Activated T-cell treated with anti-CD3 and anti-CD28 coated beads for 4 hours (primary cell): ENCODE measurements at regions not wholly inside any gene's neighbourhood (a gene's known extent, or its start where the extent isn't known, plus 50 kb on each side); places are given as distances from the start of the nearest gene placed in this dataset.

Experiments used
- DNase-seq: peaks from one replicate; pipeline ENCODE4 v3.0.0-alpha.2; 2020

DNA sequence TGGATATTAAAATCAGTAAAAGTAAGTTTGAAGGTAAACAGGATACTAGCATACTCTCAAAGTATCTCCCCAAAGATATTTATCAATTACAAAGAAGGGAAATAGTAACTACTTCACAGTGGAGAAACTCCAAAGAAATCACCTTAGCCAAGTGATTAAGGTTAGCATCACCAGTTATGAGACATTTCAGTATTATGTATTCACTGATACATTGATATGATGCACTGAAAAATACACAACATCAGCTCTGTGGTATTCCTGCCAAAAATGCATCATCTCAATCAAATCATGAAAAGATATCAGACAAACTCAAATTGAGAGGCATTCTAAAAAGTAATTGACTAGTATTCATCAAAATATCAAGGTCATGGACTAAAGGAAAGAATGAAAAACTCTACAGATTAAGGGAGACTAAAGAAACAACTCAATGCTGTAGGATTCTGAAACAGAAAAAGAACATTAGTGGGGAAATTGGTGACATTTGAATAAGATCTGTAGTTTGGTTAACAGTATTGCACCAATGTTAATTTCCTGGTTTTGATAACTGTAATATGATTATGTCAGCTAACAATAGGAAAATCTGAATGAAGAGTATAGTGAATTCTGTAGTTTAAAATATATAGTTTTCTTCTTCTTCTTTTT is 215.4 kb downstream of the UACA start:
- DNase-seq = no peak

GRCh38 chr15:70545526-70545925 is 217.8 kb downstream of the UACA start:
- DNase-seq = no peak

GRCh38 chr15:70541511-70541910 is 221.8 kb downstream of the UACA start:
- DNase-seq = no peak

- no peak for DNase-seq
Observed at GRCh38 chr15:70539912-70540530, 223.3 kb downstream of the UACA start.

DNA sequence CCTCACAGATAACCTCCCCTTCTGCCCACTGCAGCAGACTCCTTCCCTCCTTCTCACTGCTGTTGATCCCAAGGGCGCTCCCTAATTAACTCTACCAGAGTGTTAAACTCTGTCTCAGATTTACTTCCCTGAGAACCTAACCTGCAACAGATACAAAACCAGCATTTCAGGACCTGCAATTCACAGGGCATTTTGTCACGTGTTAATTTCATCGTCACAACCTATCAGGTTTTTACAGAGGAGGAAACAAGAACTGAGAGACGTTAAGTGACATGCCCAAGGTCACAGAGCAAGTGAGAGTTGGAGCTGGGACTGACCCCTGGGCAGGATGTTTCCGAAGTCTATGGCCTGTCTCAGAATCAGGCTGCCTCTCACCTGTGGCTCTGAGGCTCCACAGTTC is 223.9 kb downstream of the UACA start:
- DNase-seq = no peak

- no peak for DNase-seq
Observed at GRCh38 chr15:70538278-70538677, 225.1 kb downstream of the UACA start.

- no peak for DNase-seq
Observed at GRCh38 chr15:70535955-70536338, 227.4 kb downstream of the UACA start.

- DNase-seq = peak; percentile 22
Observed at GRCh38 chr15:70535071-70535954, 228.0 kb downstream of the UACA start.

DNA sequence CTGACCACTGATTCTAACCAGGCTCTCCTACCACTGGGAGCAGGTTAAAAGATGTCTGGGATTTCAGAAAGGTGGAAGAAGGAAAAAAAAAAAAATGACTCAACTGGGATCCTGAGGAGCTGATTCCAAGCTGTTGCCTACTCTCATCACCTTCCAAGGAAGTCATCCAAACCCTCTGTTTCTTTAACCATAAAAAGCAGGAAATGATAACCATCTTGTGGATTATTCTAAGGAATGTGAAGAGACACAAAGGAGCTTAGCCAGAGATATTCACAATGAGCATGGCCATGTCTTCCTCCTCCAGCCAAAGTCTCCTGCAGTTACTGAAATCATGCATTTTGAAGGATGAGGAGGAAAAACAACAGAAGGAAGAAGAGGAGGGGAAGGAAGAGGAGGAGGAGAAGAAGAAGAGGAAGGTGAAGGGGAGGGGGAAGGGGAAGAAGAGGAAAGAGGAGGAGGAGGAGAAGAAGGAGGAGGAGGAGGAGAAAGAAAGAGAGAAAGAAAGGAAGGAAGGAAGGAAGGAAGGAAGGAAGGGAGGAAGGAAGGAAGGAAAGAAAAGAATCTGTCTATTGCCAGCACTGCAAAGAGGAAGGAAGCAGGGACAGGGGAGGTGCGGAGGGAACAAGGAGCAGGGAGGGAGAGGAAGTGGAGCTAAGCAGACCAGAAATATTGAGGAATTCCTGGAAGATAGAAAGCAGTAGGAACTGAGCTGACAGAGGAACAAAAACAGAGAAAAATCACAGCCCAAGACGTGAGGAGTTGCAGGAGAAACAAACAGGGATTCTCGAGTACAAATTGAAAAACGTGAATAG is 229.2 kb downstream of the UACA start:
- DNase-seq = no peak

GRCh38 chr15:70532531-70533186 is 230.7 kb downstream of the UACA start:
- DNase-seq = no peak

- DNase-seq = no peak
Observed at GRCh38 chr15:70531576-70531975, 231.8 kb downstream of the UACA start.

- no peak for DNase-seq
Observed at GRCh38 chr15:70530906-70531305, 232.5 kb downstream of the UACA start.

- DNase-seq = no peak
Observed at GRCh38 chr15:70530503-70530902, 232.9 kb downstream of the UACA start.

DNA sequence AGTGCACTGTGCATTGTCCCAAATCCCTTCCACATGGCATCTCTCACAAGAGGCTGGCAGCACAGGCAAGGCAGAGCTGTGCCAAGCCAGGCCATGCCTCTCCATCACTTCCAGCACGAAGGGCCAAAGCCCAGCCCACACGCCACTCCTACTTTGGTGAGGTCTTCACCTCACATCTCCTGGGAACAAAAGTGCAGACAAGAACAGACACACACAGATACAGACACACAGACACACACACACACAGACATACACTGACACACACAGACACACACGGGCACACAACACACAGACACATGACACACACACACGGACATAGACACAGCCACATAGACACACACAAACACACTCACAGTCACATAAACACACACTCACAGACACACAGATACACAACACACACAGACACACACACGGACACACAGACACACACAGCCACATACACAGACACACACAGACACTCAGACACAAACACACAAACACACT is 233.3 kb downstream of the UACA start:
- DNase-seq = no peak

DNA sequence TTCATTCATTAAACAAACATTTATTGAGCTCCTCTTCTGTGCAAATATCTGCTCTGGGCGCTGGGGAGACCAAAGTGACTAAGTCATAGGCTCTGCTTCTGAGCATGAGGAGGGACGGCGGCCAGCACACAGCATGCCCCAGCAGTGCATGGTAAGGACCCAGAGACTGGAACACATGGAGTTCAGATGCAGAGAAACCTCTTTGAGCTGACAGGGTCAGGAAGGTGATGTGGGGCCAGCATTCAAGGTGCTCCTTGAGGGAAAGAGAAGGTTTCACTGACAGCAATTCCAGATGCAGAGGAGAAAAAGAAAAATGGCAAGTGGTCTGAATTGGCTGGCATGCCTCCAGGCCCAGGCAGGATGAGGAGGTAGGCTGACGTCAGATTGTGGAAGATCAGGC is 234.5 kb downstream of the UACA start:
- no peak for DNase-seq

DNA sequence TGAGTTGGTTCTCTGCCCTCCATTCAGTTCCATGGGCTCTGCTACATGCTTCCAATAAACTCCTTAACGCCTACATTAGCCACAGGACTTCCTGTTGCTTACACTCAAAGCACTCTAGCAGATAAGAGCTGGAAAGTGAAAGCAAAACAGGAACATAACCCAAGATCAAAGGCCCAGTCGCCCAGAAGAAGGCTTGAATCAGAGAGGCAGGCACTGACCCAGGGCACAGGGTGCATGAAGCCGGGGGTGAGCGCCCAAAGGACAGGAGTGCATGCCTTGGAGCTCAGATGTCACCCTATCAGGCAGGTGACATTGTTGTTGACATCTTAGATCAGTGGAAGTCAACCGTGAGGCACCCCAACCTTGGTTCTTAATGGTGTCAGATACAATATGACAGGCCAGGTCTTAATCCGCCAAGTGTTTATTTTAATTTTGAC is 235.1 kb downstream of the UACA start:
- DNase-seq = peak; percentile 36

GRCh38 chr15:70526974-70527325 is 236.4 kb downstream of the UACA start:
- no peak for DNase-seq

DNA sequence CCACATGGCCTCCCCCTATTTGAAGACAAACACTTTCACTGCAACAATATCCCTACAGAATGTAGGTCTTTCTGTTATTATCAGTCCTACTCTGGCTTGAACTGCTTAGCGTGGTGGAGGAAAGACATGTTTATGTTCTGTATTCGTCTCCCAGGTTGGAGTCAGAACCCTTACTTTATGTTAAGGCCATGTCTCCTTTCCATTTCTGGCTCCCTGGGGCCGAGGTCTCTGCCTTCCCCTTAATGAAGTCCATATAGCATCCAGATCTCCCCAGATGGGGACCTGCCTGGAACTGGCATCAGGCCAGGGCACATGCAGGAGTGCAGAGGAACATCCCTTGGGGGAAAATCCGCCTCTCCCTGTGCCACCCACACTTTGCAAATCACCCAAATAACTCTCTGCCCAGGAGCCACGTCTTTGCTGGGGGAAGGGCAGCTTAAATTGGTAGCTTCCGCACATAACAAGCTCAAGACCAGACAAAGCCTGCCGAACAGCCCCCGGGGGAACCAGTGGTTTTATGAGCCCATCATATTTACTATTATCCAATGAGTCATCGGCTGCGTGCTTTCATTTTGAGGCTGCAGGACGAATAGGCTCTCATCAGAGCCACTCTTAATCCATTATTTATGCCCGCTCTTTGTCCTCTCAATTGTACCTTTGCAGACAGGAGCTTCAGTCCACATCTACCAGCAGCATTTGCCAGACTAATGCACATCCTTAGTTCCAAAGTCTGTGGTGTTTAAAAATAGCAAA is 237.0 kb downstream of the UACA start:
- DNase-seq = no peak

GRCh38 chr15:70525551-70525950 is 237.8 kb downstream of the UACA start:
- DNase-seq = no peak

- DNase-seq = no peak
Observed at GRCh38 chr15:70524470-70524869, 238.9 kb downstream of the UACA start.

- DNase-seq = no peak
Observed at GRCh38 chr15:70523616-70524015, 239.7 kb downstream of the UACA start.

GRCh38 chr15:70523192-70523591 is 240.2 kb downstream of the UACA start:
- no peak for DNase-seq
